ENCODE measurements at regions not wholly inside any gene's neighbourhood (a gene's known extent, or its start where the extent isn't known, plus 50 kb on each side); places are given as distances from the start of the nearest gene placed in this dataset.

DNA sequence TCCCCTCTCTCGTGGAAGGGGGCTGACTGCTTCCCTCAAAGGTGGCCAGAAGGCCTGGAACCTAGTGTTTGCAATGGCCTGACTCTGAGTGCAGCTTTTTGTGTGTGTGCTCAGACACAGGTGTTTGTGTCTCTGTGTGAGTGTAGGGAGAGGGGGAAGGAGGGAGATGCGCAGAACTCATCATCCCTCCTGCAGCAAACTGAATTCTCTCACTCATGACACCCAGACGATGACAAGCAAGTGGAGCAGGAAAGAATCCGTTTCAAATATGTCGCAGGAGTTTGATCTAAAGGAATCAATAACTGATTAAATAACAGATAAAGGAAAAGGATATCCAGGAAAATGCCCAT lies 101.4 kb downstream of the TNFAIP3 start:
- Histone ChIP-seq H3K36me3 (ENCODE audit: control insufficient read depth in 1 of 2, insufficient read depth in 2 of 2, low read length in 2 of 2) (no peaks in the 10 kb centered on the region), H3K4me1 (ENCODE audit: control insufficient read depth in 1 of 2, insufficient read depth in 2 of 2, low read length in 2 of 2) (peaks cover 0 to 5% of the 10 kb centered on the region in 2 donors), H3K4me3 (ENCODE audit: low read depth in 1 of 2, low read length in 2 of 2) (no peak overlapping the region), H3K27me3 (ENCODE audit: control insufficient read depth in 1 of 2, insufficient read depth in 2 of 2, low read length in 2 of 2) (no peaks in the 10 kb centered on the region), H3K9ac (ENCODE audit: low read depth in 1 of 2, low read length in 2 of 2) (no peak overlapping the region), H3K9me3 (ENCODE audit: control insufficient read depth in 1 of 2, low read length in 2 of 2) (no peaks in the 10 kb centered on the region), H3K27ac (ENCODE audit: low read depth, low read length) (no peak overlapping the region)

GRCh38 chr6:137968901-137969300 lies 101.8 kb downstream of the TNFAIP3 start:
- Histone ChIP-seq H3K27ac (ENCODE audit: low read depth, low read length) (no peak overlapping the region), H3K9me3 (ENCODE audit: control insufficient read depth in 1 of 2, low read length in 2 of 2) (no peaks in the 10 kb centered on the region), H3K27me3 (ENCODE audit: control insufficient read depth in 1 of 2, insufficient read depth in 2 of 2, low read length in 2 of 2) (no peaks in the 10 kb centered on the region), H3K36me3 (ENCODE audit: control insufficient read depth in 1 of 2, insufficient read depth in 2 of 2, low read length in 2 of 2) (no peaks in the 10 kb centered on the region), H3K9ac (ENCODE audit: low read depth in 1 of 2, low read length in 2 of 2) (no peak overlapping the region), H3K4me1 (ENCODE audit: control insufficient read depth in 1 of 2, insufficient read depth in 2 of 2, low read length in 2 of 2) (peaks cover 0 to 5% of the 10 kb centered on the region in 2 donors), H3K4me3 (ENCODE audit: low read depth in 1 of 2, low read length in 2 of 2) (no peak overlapping the region)

- Histone ChIP-seq H3K4me3 (ENCODE audit: low read depth in 1 of 2, low read length in 2 of 2) (no peak overlapping the region), H3K27me3 (ENCODE audit: control insufficient read depth in 1 of 2, insufficient read depth in 2 of 2, low read length in 2 of 2) (no peaks in the 10 kb centered on the region), H3K4me1 (ENCODE audit: control insufficient read depth in 1 of 2, insufficient read depth in 2 of 2, low read length in 2 of 2) (peaks cover 2 to 8% of the 10 kb centered on the region in 2 donors), H3K9ac (ENCODE audit: low read depth in 1 of 2, low read length in 2 of 2) (no peak overlapping the region), H3K9me3 (ENCODE audit: control insufficient read depth in 1 of 2, low read length in 2 of 2) (no peaks in the 10 kb centered on the region), H3K27ac (ENCODE audit: low read depth, low read length) (no peak overlapping the region), H3K36me3 (ENCODE audit: control insufficient read depth in 1 of 2, insufficient read depth in 2 of 2, low read length in 2 of 2) (no peaks in the 10 kb centered on the region)
Observed at GRCh38 chr6:137969874-137970273, 102.8 kb downstream of the TNFAIP3 start.

DNA sequence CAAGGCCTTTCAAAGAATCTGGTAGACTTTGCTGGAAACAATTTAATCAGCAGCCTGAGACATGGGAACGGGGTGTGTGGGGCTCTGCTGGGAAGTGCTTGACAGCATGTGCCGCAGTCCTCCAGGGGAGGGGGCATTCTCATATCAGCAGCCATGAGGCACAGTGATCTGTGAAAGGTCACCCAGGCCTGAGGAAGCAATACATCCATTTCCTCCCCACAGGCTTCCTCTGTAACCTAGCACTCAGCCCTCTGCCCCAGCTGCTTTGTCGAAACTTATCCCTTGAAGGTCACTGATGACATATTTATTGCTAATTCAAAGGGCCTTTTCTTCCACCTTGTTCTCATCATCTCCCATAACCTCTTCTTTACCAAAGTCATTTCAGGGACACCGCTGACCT lies 103.3 kb downstream of the TNFAIP3 start:
- H3K27me3 ChIP-seq (ENCODE audit: control insufficient read depth in 1 of 2, insufficient read depth in 2 of 2, low read length in 2 of 2) = no peaks in the 10 kb centered on the region
- H3K4me3 ChIP-seq (ENCODE audit: low read depth in 1 of 2, low read length in 2 of 2) = no peak overlapping the region
- no peaks in the 10 kb centered on the region for H3K9me3 ChIP-seq (ENCODE audit: control insufficient read depth in 1 of 2, low read length in 2 of 2)
- no peak overlapping the region for H3K9ac ChIP-seq (ENCODE audit: low read depth in 1 of 2, low read length in 2 of 2)
- no peak overlapping the region for H3K27ac ChIP-seq (ENCODE audit: low read depth, low read length)
- H3K36me3 ChIP-seq (ENCODE audit: control insufficient read depth in 1 of 2, insufficient read depth in 2 of 2, low read length in 2 of 2) = no peaks in the 10 kb centered on the region
- H3K4me1 ChIP-seq (ENCODE audit: control insufficient read depth in 1 of 2, insufficient read depth in 2 of 2, low read length in 2 of 2) = peaks cover 4 to 12% of the 10 kb centered on the region in 2 donors

GRCh38 chr6:137973201-137973600 lies 106.1 kb downstream of the TNFAIP3 start:
- Histone ChIP-seq H3K4me1 (ENCODE audit: control insufficient read depth in 1 of 2, insufficient read depth in 2 of 2, low read length in 2 of 2) (peaks cover 9 to 12% of the 10 kb centered on the region in 2 donors), H3K4me3 (ENCODE audit: low read depth in 1 of 2, low read length in 2 of 2) (no peak overlapping the region), H3K36me3 (ENCODE audit: control insufficient read depth in 1 of 2, insufficient read depth in 2 of 2, low read length in 2 of 2) (no peaks in the 10 kb centered on the region), H3K27me3 (ENCODE audit: control insufficient read depth in 1 of 2, insufficient read depth in 2 of 2, low read length in 2 of 2) (no peaks in the 10 kb centered on the region), H3K27ac (ENCODE audit: low read depth, low read length) (no peak overlapping the region), H3K9me3 (ENCODE audit: control insufficient read depth in 1 of 2, low read length in 2 of 2) (no peaks in the 10 kb centered on the region), H3K9ac (ENCODE audit: low read depth in 1 of 2, low read length in 2 of 2) (no peak overlapping the region)

GRCh38 chr6:137975188-137975940 lies 108.3 kb downstream of the TNFAIP3 start:
- Histone ChIP-seq H3K27ac (ENCODE audit: low read depth, low read length) (no peak overlapping the region), H3K27me3 (ENCODE audit: control insufficient read depth in 1 of 2, insufficient read depth in 2 of 2, low read length in 2 of 2) (no peaks in the 10 kb centered on the region), H3K9ac (ENCODE audit: low read depth in 1 of 2, low read length in 2 of 2) (no peak overlapping the region), H3K4me3 (ENCODE audit: low read depth in 1 of 2, low read length in 2 of 2) (peak overlapping the region in 1 of 2 donors; percentile 32), H3K9me3 (ENCODE audit: control insufficient read depth in 1 of 2, low read length in 2 of 2) (no peaks in the 10 kb centered on the region), H3K4me1 (ENCODE audit: control insufficient read depth in 1 of 2, insufficient read depth in 2 of 2, low read length in 2 of 2) (peaks cover 9 to 14% of the 10 kb centered on the region in 2 donors), H3K36me3 (ENCODE audit: control insufficient read depth in 1 of 2, insufficient read depth in 2 of 2, low read length in 2 of 2) (no peaks in the 10 kb centered on the region)

DNA sequence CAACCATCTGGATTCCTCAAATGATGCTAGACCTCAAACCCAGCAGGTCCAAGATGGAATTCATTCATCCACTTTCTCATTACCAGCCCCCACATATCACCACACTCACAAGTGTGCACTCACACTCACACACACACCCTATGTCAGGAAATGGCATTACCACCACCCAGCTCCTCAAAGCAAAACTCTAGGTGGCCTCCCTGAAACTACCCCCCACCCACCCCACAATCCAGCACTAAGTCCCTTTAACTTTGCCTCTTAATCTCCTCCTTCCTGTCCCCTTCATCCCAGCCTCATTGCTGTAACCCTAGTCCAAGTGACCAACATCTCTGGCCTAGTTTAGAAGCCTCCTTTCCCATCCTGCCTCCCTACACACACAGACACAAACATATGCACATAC lies 109.4 kb downstream of the TNFAIP3 start:
- Histone ChIP-seq H3K4me3 (ENCODE audit: low read depth in 1 of 2, low read length in 2 of 2) (no peak overlapping the region), H3K27ac (ENCODE audit: low read depth, low read length) (no peak overlapping the region), H3K36me3 (ENCODE audit: control insufficient read depth in 1 of 2, insufficient read depth in 2 of 2, low read length in 2 of 2) (no peaks in the 10 kb centered on the region), H3K9ac (ENCODE audit: low read depth in 1 of 2, low read length in 2 of 2) (peak overlapping the region in 1 of 2 donors; percentile 29), H3K4me1 (ENCODE audit: control insufficient read depth in 1 of 2, insufficient read depth in 2 of 2, low read length in 2 of 2) (peaks cover 9 to 14% of the 10 kb centered on the region in 2 donors), H3K9me3 (ENCODE audit: control insufficient read depth in 1 of 2, low read length in 2 of 2) (no peaks in the 10 kb centered on the region), H3K27me3 (ENCODE audit: control insufficient read depth in 1 of 2, insufficient read depth in 2 of 2, low read length in 2 of 2) (no peaks in the 10 kb centered on the region)

GRCh38 chr6:137977206-137977605 lies 110.1 kb downstream of the TNFAIP3 start:
- Histone ChIP-seq H3K27ac (ENCODE audit: low read depth, low read length) (no peak overlapping the region), H3K4me1 (ENCODE audit: control insufficient read depth in 1 of 2, insufficient read depth in 2 of 2, low read length in 2 of 2) (peaks cover 9 to 14% of the 10 kb centered on the region in 2 donors), H3K9ac (ENCODE audit: low read depth in 1 of 2, low read length in 2 of 2) (no peak overlapping the region), H3K4me3 (ENCODE audit: low read depth in 1 of 2, low read length in 2 of 2) (no peak overlapping the region), H3K36me3 (ENCODE audit: control insufficient read depth in 1 of 2, insufficient read depth in 2 of 2, low read length in 2 of 2) (no peaks in the 10 kb centered on the region), H3K9me3 (ENCODE audit: control insufficient read depth in 1 of 2, low read length in 2 of 2) (no peaks in the 10 kb centered on the region), H3K27me3 (ENCODE audit: control insufficient read depth in 1 of 2, insufficient read depth in 2 of 2, low read length in 2 of 2) (no peaks in the 10 kb centered on the region)

DNA sequence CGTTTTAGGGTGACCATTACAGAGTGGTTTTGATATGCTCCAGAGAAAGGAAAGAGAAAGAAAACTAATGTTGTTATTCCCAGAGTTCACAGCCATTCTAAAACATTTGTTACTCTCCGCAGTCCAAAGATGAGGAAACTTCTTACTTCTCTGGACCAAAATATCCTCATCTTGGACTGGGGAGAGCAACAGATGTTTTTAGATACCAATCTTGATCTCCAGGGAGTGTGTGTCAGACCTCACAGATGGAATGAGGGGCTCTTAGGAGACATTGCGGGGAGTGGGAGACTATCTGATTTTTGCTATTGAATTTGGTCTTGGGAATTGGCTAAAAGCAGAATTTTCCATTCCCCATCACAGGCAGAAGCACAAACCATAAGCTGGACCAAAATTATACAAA lies 110.8 kb downstream of the TNFAIP3 start:
- Histone ChIP-seq H3K36me3 (ENCODE audit: control insufficient read depth in 1 of 2, insufficient read depth in 2 of 2, low read length in 2 of 2) (no peaks in the 10 kb centered on the region), H3K4me3 (ENCODE audit: low read depth in 1 of 2, low read length in 2 of 2) (no peak overlapping the region), H3K27me3 (ENCODE audit: control insufficient read depth in 1 of 2, insufficient read depth in 2 of 2, low read length in 2 of 2) (no peaks in the 10 kb centered on the region), H3K4me1 (ENCODE audit: control insufficient read depth in 1 of 2, insufficient read depth in 2 of 2, low read length in 2 of 2) (peaks cover 9 to 14% of the 10 kb centered on the region in 2 donors), H3K27ac (ENCODE audit: low read depth, low read length) (no peak overlapping the region), H3K9me3 (ENCODE audit: control insufficient read depth in 1 of 2, low read length in 2 of 2) (no peaks in the 10 kb centered on the region), H3K9ac (ENCODE audit: low read depth in 1 of 2, low read length in 2 of 2) (no peak overlapping the region)

- peaks cover 9 to 14% of the 10 kb centered on the region in 2 donors for H3K4me1 ChIP-seq (ENCODE audit: control insufficient read depth in 1 of 2, insufficient read depth in 2 of 2, low read length in 2 of 2)
- H3K36me3 ChIP-seq (ENCODE audit: control insufficient read depth in 1 of 2, insufficient read depth in 2 of 2, low read length in 2 of 2) = no peaks in the 10 kb centered on the region
- H3K9ac ChIP-seq (ENCODE audit: low read depth in 1 of 2, low read length in 2 of 2) = peak overlapping the region in 1 of 2 donors; percentile 20
- no peaks in the 10 kb centered on the region for H3K9me3 ChIP-seq (ENCODE audit: control insufficient read depth in 1 of 2, low read length in 2 of 2)
- peak overlapping the region; percentile 9 to 17 for H3K4me3 ChIP-seq (ENCODE audit: low read depth in 1 of 2, low read length in 2 of 2)
- no peaks in the 10 kb centered on the region for H3K27me3 ChIP-seq (ENCODE audit: control insufficient read depth in 1 of 2, insufficient read depth in 2 of 2, low read length in 2 of 2)
- no peak overlapping the region for H3K27ac ChIP-seq (ENCODE audit: low read depth, low read length)
Observed at GRCh38 chr6:137978252-137978896, 111.3 kb downstream of the TNFAIP3 start.
